ENCODE measurements at regions not wholly inside any gene's neighbourhood (a gene's known extent, or its start where the extent isn't known, plus 50 kb on each side); places are given as distances from the start of the nearest gene placed in this dataset.

DNA sequence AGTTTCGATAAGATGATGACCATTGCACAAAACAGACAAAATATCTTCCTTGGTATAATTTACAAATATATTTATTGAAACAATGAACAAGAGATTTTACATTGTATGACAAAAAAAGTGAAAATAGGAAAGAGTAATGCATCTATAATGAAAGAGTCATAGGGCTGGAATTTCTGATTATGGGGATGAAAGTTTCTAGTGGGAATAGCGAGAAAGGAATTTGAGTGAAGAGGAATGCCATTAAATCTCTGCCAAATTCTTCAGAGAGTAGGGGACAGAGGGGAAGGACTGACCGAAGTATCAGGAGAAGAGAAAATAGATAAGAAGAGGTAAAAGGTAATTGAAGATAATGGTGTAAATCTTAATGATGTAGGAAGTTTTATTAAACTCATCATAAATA lies 125.4 kb downstream of the VGLL3 start:
- Mint-ChIP-seq H3K36me3 (ENCODE audit: low read depth) (no peaks in the 10 kb centered on the region), H3K27me3 (ENCODE audit: low read depth) (no peaks in the 10 kb centered on the region), H3K4me1 (ENCODE audit: low read depth) (peaks cover 40% of the 10 kb centered on the region), H3K4me3 (ENCODE audit: unreplicated experiment) (no peak overlapping the region), H3K27ac (ENCODE audit: unreplicated experiment) (peak overlapping the region; percentile 88), H3K9me3 (ENCODE audit: low read depth) (peaks cover 5% of the 10 kb centered on the region)
- no peak for TF ChIP-seq CTCF (IDR thresholded peaks at IDR 0.05)
- DNase-seq (ENCODE audit: low spot score), result no peak

- DNase-seq (ENCODE audit: low spot score), result no peak
- Mint-ChIP-seq H3K27me3 (ENCODE audit: low read depth) (no peaks in the 10 kb centered on the region), H3K27ac (ENCODE audit: unreplicated experiment) (no peak overlapping the region), H3K4me3 (ENCODE audit: unreplicated experiment) (no peak overlapping the region), H3K9me3 (ENCODE audit: low read depth) (no peaks in the 10 kb centered on the region), H3K4me1 (ENCODE audit: low read depth) (no peaks in the 10 kb centered on the region), H3K36me3 (ENCODE audit: low read depth) (no peaks in the 10 kb centered on the region)
- TF ChIP-seq CTCF (IDR thresholded peaks at IDR 0.05), result no peak
These were observed 134.2 kb downstream of the VGLL3 start for GRCh38 chr3:86856711-86857110.

- Mint-ChIP-seq H3K27ac (ENCODE audit: unreplicated experiment) (no peak overlapping the region), H3K36me3 (ENCODE audit: low read depth) (peaks cover 5% of the 10 kb centered on the region), H3K4me1 (ENCODE audit: low read depth) (peaks cover 33% of the 10 kb centered on the region), H3K9me3 (ENCODE audit: low read depth) (peaks cover 20% of the 10 kb centered on the region), H3K27me3 (ENCODE audit: low read depth) (no peaks in the 10 kb centered on the region), H3K4me3 (ENCODE audit: unreplicated experiment) (no peak overlapping the region)
- no peak for TF ChIP-seq CTCF (IDR thresholded peaks at IDR 0.05)
- DNase-seq (ENCODE audit: low spot score), result no peak
These were observed 141.0 kb downstream of the VGLL3 start for GRCh38 chr3:86849991-86850390.

DNA sequence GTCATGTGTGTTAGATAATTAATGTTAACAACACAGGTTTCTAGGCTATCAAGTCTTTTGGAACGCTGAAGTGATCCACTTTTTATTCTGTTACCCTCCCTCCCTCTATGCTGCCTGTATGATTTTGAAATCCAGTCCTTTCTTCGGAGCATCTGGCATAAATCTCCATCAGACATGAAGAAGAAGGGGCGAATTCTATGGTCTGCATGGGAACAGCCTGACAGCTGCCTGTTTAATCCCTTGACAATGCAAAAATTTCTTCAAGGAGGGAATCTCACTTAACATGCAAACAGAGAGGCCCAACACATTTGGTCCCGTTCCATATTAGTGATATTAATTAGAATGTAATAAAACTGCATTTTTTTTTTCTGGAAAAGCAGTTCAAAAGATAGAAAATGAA lies 145.2 kb downstream of the VGLL3 start:
- Mint-ChIP-seq H3K4me3 (ENCODE audit: unreplicated experiment) (no peak overlapping the region), H3K27ac (ENCODE audit: unreplicated experiment) (no peak overlapping the region), H3K36me3 (ENCODE audit: low read depth) (peaks cover 5% of the 10 kb centered on the region), H3K27me3 (ENCODE audit: low read depth) (no peaks in the 10 kb centered on the region), H3K9me3 (ENCODE audit: low read depth) (peaks cover 14% of the 10 kb centered on the region), H3K4me1 (ENCODE audit: low read depth) (peaks cover 33% of the 10 kb centered on the region)
- DNase-seq (ENCODE audit: low spot score), result no peak
- no peak for TF ChIP-seq CTCF (IDR thresholded peaks at IDR 0.05)

DNA sequence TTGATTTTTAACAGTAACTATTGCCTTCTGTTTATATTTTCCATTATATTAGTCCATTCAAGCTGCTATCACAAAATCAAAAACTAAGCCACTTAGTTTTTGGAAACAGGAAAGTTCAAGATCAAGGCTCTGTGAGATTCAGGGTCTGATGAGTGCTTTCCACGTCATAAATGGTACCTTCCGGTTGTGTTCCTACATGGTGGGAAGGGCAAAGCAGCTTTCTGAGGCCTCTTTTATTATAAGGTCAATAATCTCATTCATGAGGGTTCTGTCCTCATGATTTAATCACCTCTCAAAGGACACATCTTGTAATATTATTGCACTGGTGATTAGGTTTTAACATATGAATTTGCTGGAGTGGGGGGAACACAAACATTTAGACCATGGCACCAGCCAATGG lies 152.0 kb downstream of the VGLL3 start:
- Mint-ChIP-seq H3K4me3 (ENCODE audit: unreplicated experiment) (no peak overlapping the region), H3K4me1 (ENCODE audit: low read depth) (peaks cover 17% of the 10 kb centered on the region), H3K27me3 (ENCODE audit: low read depth) (no peaks in the 10 kb centered on the region), H3K36me3 (ENCODE audit: low read depth) (no peaks in the 10 kb centered on the region), H3K27ac (ENCODE audit: unreplicated experiment) (no peak overlapping the region), H3K9me3 (ENCODE audit: low read depth) (no peaks in the 10 kb centered on the region)
- no peak for DNase-seq (ENCODE audit: low spot score)
- TF ChIP-seq CTCF (IDR thresholded peaks at IDR 0.05), result no peak
